Upper lobe of right lung (tissue), 1 donor: ENCODE measurements at regions not wholly inside any gene's neighbourhood (a gene's known extent, or its start where the extent isn't known, plus 50 kb on each side); places are given as distances from the start of the nearest gene placed in this dataset.

Source experiments
- ATAC-seq: fragments of 200-7000 bp; cut with Tn5 transposase; one replicate; pipeline ENCODE4 v1.9.1; 2020; ENCODE audit warnings: mild to moderate bottlenecking, moderate library complexity
- DNase-seq: peaks from one replicate; pipeline ENCODE4 v3.0.0-alpha.2; 2020
- H3K27ac ChIP-seq: fragments of 200-600 bp; one replicate; pipeline ENCODE4 v1.8.0; 2022
- H3K27me3 ChIP-seq: fragments of 200-600 bp; one replicate; pipeline ENCODE4 v1.8.0; 2022; ENCODE audit warnings: mild to moderate bottlenecking
- H3K36me3 ChIP-seq: fragments of 200-600 bp; one replicate; pipeline ENCODE4 v1.8.0; 2022
- H3K4me1 ChIP-seq: fragments of 200-600 bp; one replicate; pipeline ENCODE4 v1.8.0; 2022
- H3K4me3 ChIP-seq: fragments of 200-600 bp; one replicate; pipeline ENCODE4 v1.8.0; 2022; ENCODE audit warnings: mild to moderate bottlenecking
- H3K9me3 ChIP-seq: fragments of 200-600 bp; one replicate; pipeline ENCODE4 v1.8.0; 2022
- CTCF ChIP-seq: fragments of 200-600 bp; IDR thresholded peaks from one replicate; pipeline ENCODE4 v1.8.0; 2022; ENCODE audit warnings: antibody characterized with exemption
- intact Hi-C: fragments of 100-400 bp; cut with DNase I; formaldehyde crosslinking; loops from one replicate; pipeline ENCODE4 v1.11.0; 2022
- donor health status: DM: no; HTN: yes; CAD: no; lungs with severe emphysema.

GRCh38 chr20:16946097-16946496 is 197.9 kb downstream of the OTOR start:
- no peak for DNase-seq
- Histone ChIP-seq H3K4me3 (no peak overlapping the region), H3K9me3 (no peaks in the 10 kb centered on the region), H3K27ac (no peak overlapping the region), H3K36me3 (no peaks in the 10 kb centered on the region), H3K4me1 (no peaks in the 10 kb centered on the region), H3K27me3 (no peaks in the 10 kb centered on the region)
- no peak for TF ChIP-seq CTCF
- ATAC-seq = no peak
- intact Hi-C loops = no loop called here

- intact Hi-C loops = no loop called here
- Histone ChIP-seq H3K9me3 (no peaks in the 10 kb centered on the region), H3K4me1 (no peaks in the 10 kb centered on the region), H3K4me3 (no peak overlapping the region), H3K27me3 (no peaks in the 10 kb centered on the region), H3K36me3 (no peaks in the 10 kb centered on the region), H3K27ac (no peak overlapping the region)
- TF ChIP-seq CTCF = no peak
- ATAC-seq = no peak
- no peak for DNase-seq
These were observed 199.3 kb downstream of the OTOR start for GRCh38 chr20:16947479-16947878.

GRCh38 chr20:16951876-16952275 is 203.7 kb downstream of the OTOR start:
- H3K27me3 ChIP-seq = no peaks in the 10 kb centered on the region
- no peaks in the 10 kb centered on the region for H3K4me1 ChIP-seq
- no peak for DNase-seq
- H3K27ac ChIP-seq = no peak overlapping the region
- no peaks in the 10 kb centered on the region for H3K36me3 ChIP-seq
- no peak overlapping the region for H3K4me3 ChIP-seq
- intact Hi-C loops = no loop called here
- no peak for ATAC-seq
- no peaks in the 10 kb centered on the region for H3K9me3 ChIP-seq
- TF ChIP-seq CTCF = no peak

- Histone ChIP-seq H3K36me3 (no peaks in the 10 kb centered on the region), H3K4me1 (no peaks in the 10 kb centered on the region), H3K27ac (no peak overlapping the region), H3K9me3 (no peaks in the 10 kb centered on the region), H3K27me3 (no peaks in the 10 kb centered on the region), H3K4me3 (no peak overlapping the region)
- DNase-seq = no peak
- TF ChIP-seq CTCF = no peak
- no peak for ATAC-seq
- intact Hi-C loops = no loop called here
These were observed 204.8 kb downstream of the OTOR start for GRCh38 chr20:16952965-16953364.

GRCh38 chr20:16953858-16954257 is 205.7 kb downstream of the OTOR start:
- Histone ChIP-seq H3K9me3 (no peaks in the 10 kb centered on the region), H3K4me3 (no peak overlapping the region), H3K27ac (no peak overlapping the region), H3K27me3 (no peaks in the 10 kb centered on the region), H3K4me1 (no peaks in the 10 kb centered on the region), H3K36me3 (no peaks in the 10 kb centered on the region)
- DNase-seq (no peak), ATAC-seq (no peak)
- TF ChIP-seq CTCF = no peak
- intact Hi-C loops = no loop called here

GRCh38 chr20:16955462-16955861 is 207.3 kb downstream of the OTOR start:
- TF ChIP-seq CTCF = no peak
- H3K4me1 ChIP-seq = no peaks in the 10 kb centered on the region
- DNase-seq = no peak
- intact Hi-C loops = no loop called here
- no peak overlapping the region for H3K4me3 ChIP-seq
- no peaks in the 10 kb centered on the region for H3K9me3 ChIP-seq
- ATAC-seq = no peak
- no peaks in the 10 kb centered on the region for H3K27me3 ChIP-seq
- H3K27ac ChIP-seq = no peak overlapping the region
- H3K36me3 ChIP-seq = no peaks in the 10 kb centered on the region
